Thyroid gland (tissue), 4 donors: ENCODE measurements at regions not wholly inside any gene's neighbourhood (a gene's known extent, or its start where the extent isn't known, plus 50 kb on each side); places are given as distances from the start of the nearest gene placed in this dataset.

Experiments used
- DNase-seq, 2 donors: peaks; one replicate each; pipeline ENCODE4 v3.0.0-alpha.2; 2019
- H3K27ac ChIP-seq, 3 donors: fragments of 200-600 bp; sonication (generic); 1 replicate in 2 of 3; 2 replicates in 1 of 3; pipeline ENCODE4 v1.5.1; 2016 to 2019; ENCODE audit warnings: mild to moderate bottlenecking in 1 of 3, moderate library complexity in 1 of 3
- H3K27me3 ChIP-seq: fragments of 200-600 bp; sonication (generic); one replicate; pipeline ENCODE4 v1.5.1; 2019
- H3K36me3 ChIP-seq, 2 donors: fragments of 200-600 bp; sonication (generic); one replicate each; pipeline ENCODE4 v1.5.1; 2016 to 2019
- H3K4me1 ChIP-seq, 2 donors: fragments of 200-600 bp; sonication (generic); one replicate each; pipeline ENCODE4 v1.5.1; 2017 to 2019
- H3K4me3 ChIP-seq, 3 donors: fragments of 200-600 bp; sonication (generic); replicated peaks in 1 of 3; 1 replicate in 2 of 3; 2 replicates in 1 of 3; pipeline ENCODE4 v1.5.1; 2016; ENCODE audit warnings: mild to moderate bottlenecking in 1 of 3
- H3K9me3 ChIP-seq: fragments of 200-600 bp; sonication (generic); one replicate; pipeline ENCODE4 v1.5.1; 2017
- POLR2A ChIP-seq, 2 donors: fragments of 450-650 bp; IDR thresholded peaks; one replicate each; pipeline ENCODE4 v1.6.1; 2017; ENCODE audit warnings: antibody characterized with exemption in 2 of 2, mild to moderate bottlenecking in 2 of 2, moderate library complexity in 1 of 2
- WGBS, 2 donors: methylation state at CpG; one replicate each; pipeline ENCODE4 v1.1.5; 2017; 5-methylcytosine and 5-hydroxymethylcytosine counted together
- intact Hi-C: fragments of 100-400 bp; cut with DNase I; formaldehyde crosslinking; loops from one replicate; pipeline ENCODE4 v1.15.1; 2023
- TF ChIP-seq, protein P1 (sequence below), 6 experiments: fragments of 200-600 bp in 3 of 6; fragments of 450-650 bp in 3 of 6; sonication (generic) in 3 of 6; IDR thresholded peaks; one replicate each; pipeline ENCODE4 v1.5.1; 2016 to 2019; ENCODE audit warnings: antibody characterized with exemption in 6 of 6, mild to moderate bottlenecking in 2 of 6, inconsistent platforms in 1 of 6, moderate library complexity in 1 of 6

DNA sequence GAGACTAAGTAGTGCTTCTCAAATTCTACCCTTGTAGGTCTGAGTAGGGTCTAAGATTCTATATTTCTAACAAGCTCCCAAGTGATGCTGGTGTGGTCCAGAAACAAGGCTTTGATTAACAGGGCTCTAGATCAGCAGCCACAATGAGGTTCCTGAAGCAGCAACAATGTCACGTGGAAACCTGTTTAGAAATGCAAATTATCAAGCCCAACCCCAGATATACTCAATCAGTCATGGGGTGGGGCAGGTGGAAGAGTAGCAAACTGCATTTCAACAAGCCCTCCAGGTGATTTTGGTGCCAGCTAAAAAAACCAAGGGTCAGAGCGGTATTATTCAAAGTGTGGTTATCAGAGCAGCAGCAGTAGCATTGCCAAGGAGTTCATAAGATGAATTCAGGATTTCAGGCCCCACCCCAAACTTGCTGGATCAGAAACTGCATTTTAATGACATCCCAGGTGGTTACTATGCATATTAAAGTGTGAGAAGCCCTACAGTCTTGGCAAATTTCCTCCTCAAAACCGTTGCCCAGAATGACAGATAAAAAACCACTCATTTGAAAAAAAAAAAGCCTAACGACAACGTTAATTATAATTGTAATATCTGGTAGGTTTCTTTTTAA, 199.2 kb downstream of the AHR start:
- WGBS, 2 donors: 67 to 71% methylated on average over 5 of the region's 5 CpGs
- Histone ChIP-seq H3K27ac (no peak overlapping the region), H3K36me3 (no peaks in the 10 kb centered on the region), H3K4me1 (no peaks in the 10 kb centered on the region), H3K4me3 (no peak overlapping the region), H3K9me3 (no peaks in the 10 kb centered on the region), H3K27me3 (no peaks in the 10 kb centered on the region)
- TF ChIP-seq, protein P1, sequence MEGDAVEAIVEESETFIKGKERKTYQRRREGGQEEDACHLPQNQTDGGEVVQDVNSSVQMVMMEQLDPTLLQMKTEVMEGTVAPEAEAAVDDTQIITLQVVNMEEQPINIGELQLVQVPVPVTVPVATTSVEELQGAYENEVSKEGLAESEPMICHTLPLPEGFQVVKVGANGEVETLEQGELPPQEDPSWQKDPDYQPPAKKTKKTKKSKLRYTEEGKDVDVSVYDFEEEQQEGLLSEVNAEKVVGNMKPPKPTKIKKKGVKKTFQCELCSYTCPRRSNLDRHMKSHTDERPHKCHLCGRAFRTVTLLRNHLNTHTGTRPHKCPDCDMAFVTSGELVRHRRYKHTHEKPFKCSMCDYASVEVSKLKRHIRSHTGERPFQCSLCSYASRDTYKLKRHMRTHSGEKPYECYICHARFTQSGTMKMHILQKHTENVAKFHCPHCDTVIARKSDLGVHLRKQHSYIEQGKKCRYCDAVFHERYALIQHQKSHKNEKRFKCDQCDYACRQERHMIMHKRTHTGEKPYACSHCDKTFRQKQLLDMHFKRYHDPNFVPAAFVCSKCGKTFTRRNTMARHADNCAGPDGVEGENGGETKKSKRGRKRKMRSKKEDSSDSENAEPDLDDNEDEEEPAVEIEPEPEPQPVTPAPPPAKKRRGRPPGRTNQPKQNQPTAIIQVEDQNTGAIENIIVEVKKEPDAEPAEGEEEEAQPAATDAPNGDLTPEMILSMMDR (IDR thresholded peaks at IDR 0.05): no peak
- TF ChIP-seq POLR2A (IDR thresholded peaks at IDR 0.05): no peak
- DNase-seq: no peak
- intact Hi-C loops: no loop called here

DNA sequence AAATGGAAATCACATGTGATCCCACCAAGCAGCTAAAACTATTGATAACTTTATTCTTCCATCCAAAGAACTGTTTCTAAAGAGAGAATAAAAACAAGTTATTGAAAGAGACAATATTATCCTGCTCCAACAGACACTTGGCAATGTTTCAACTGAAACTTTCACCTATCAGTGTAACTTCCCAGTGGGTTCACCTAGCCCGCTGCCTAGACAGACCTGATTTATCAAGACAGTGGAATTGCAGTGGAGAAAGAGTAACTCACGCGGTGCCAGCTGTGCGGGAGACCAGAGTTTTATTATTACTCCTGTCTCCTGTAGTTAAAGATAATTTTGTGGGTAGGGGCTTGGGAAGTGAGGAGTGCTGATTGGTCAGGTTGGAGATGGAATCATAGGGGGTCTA, 199.8 kb downstream of the AHR start:
- Histone ChIP-seq H3K27me3 (no peaks in the 10 kb centered on the region), H3K27ac (no peak overlapping the region), H3K4me1 (no peaks in the 10 kb centered on the region), H3K36me3 (no peaks in the 10 kb centered on the region), H3K9me3 (no peaks in the 10 kb centered on the region), H3K4me3 (no peak overlapping the region)
- DNase-seq: no peak
- intact Hi-C loops: no loop called here
- TF ChIP-seq POLR2A (IDR thresholded peaks at IDR 0.05): no peak
- TF ChIP-seq, protein P1 (IDR thresholded peaks at IDR 0.05): no peak
- WGBS, 2 donors: 93 to 94% methylated on average over 4 of the region's 4 CpGs

DNA sequence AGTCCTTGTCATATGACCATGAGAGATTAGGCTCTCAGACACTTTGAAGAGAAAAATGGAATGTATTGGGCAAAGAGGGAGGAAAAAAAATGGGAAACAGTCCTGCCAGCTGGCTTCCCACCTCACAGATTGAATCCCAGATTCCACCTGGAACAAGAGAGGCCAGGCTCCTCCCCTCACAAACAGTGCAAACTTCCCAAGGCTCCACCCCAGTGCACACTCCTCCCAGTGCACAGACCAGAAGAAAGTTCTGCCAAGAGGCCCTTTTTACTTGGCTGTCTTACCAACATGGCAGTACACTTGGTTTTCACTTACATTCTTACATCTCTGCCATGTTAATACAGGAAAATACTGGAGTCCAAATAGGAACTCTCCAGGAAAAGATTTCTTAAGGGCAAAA, 202.3 kb downstream of the AHR start:
- Histone ChIP-seq H3K9me3 (no peaks in the 10 kb centered on the region), H3K4me3 (no peak overlapping the region), H3K36me3 (no peaks in the 10 kb centered on the region), H3K27ac (no peak overlapping the region), H3K27me3 (no peaks in the 10 kb centered on the region), H3K4me1 (no peaks in the 10 kb centered on the region)
- TF ChIP-seq POLR2A (IDR thresholded peaks at IDR 0.05): no peak
- TF ChIP-seq, protein P1 (IDR thresholded peaks at IDR 0.05): no peak
- intact Hi-C loops: no loop called here
- no peak for DNase-seq

DNA sequence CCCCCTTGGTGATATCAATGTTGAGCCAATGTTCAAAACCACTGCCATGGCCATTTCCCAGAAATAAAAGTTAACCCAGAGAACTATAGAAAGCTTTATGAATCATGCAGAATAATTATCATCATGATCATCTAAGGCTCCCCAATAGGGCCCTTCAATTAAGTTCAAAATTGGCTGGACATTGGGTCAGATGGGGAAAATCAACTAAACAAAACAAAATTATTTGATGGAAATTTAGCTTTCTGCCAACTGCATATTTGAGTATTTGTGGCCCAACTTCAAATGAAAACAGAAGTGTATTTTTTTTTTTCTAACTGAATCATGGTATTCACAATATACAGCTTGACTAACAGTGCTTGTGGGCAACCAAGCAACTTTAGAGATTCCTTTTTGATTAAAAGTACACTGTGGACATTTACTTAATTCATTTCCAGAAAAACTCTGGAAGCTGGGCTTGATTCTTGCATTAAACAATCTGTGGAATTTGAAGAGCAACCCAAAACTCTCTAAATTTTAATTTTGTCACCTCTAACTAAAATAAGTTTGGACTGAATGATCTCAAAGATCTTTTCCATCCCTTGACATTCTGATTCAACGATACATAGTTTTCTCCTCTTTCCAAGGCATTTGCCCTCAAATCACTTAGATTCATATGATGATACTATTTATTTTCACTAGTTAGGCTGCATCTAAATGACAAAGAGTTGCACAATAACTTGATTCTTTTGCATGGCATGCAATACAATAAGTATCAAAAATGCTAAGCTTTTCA, 203.2 kb downstream of the AHR start:
- WGBS, 2 donors: 72 to 91% methylated on average over 1 of the region's 1 CpG
- intact Hi-C loops: no loop called here
- Histone ChIP-seq H3K4me1 (no peaks in the 10 kb centered on the region), H3K4me3 (no peak overlapping the region), H3K9me3 (no peaks in the 10 kb centered on the region), H3K27ac (no peak overlapping the region), H3K36me3 (no peaks in the 10 kb centered on the region), H3K27me3 (no peaks in the 10 kb centered on the region)
- DNase-seq: no peak
- no peak for TF ChIP-seq POLR2A (IDR thresholded peaks at IDR 0.05)
- TF ChIP-seq, protein P1 (IDR thresholded peaks at IDR 0.05): no peak
